Ishikawa (cell line): ENCODE measurements at regions not wholly inside any gene's neighbourhood (a gene's known extent, or its start where the extent isn't known, plus 50 kb on each side); places are given as distances from the start of the nearest gene placed in this dataset.

Experiments
- CEBPB ChIP-seq: IDR thresholded peaks from 2 replicates; pipeline ENCODE4 v1.6.1; 2012
- CREB1 ChIP-seq: IDR thresholded peaks from 2 replicates; pipeline ENCODE4 v1.6.1; 2012; ENCODE audit warnings: low read depth
- EGR1 ChIP-seq: IDR thresholded peaks from 2 replicates; pipeline ENCODE4 v1.6.1; 2012
- EP300 ChIP-seq: IDR thresholded peaks from 2 replicates; pipeline ENCODE4 v1.6.1; 2012; ENCODE audit warnings: borderline replicate concordance
- FOXM1 ChIP-seq: IDR thresholded peaks from 2 replicates; pipeline ENCODE4 v1.6.1; 2012; ENCODE audit warnings: low read depth, borderline replicate concordance
- MAX ChIP-seq: IDR thresholded peaks from 2 replicates; pipeline ENCODE4 v1.6.1; 2012
- NFIC ChIP-seq: IDR thresholded peaks from 2 replicates; pipeline ENCODE4 v1.6.1; 2012
- RAD21 ChIP-seq: IDR thresholded peaks from 2 replicates; pipeline ENCODE4 v1.6.1; 2012; ENCODE audit warnings: low read depth
- REST ChIP-seq: IDR thresholded peaks from 2 replicates; pipeline ENCODE4 v1.6.1; 2012; ENCODE audit warnings: low read depth, mild to moderate bottlenecking
- TAF1 ChIP-seq: IDR thresholded peaks from 2 replicates; pipeline ENCODE4 v1.6.1; 2012; ENCODE audit warnings: low read depth, mild to moderate bottlenecking
- TCF12 ChIP-seq: IDR thresholded peaks from 2 replicates; pipeline ENCODE4 v1.6.1; 2012; ENCODE audit warnings: low read depth
- TEAD4 ChIP-seq: IDR thresholded peaks from 2 replicates; pipeline ENCODE4 v1.6.1; 2012
- YY1 ChIP-seq: IDR thresholded peaks from 2 replicates; pipeline ENCODE4 v1.6.1; 2012; ENCODE audit warnings: low read depth
- ZBTB7A ChIP-seq: IDR thresholded peaks from 2 replicates; pipeline ENCODE4 v1.6.1; 2012; ENCODE audit warnings: low read depth
- TF ChIP-seq, protein P1 (sequence below): IDR thresholded peaks from 2 replicates; pipeline ENCODE4 v1.6.1; 2012

- TF ChIP-seq FOXM1 (no peak), TCF12 (no peak), EGR1 (no peak), CEBPB (no peak), MAX (no peak), TEAD4 (no peak), CREB1 (no peak), EP300 (no peak)
- TF ChIP-seq, protein P1, sequence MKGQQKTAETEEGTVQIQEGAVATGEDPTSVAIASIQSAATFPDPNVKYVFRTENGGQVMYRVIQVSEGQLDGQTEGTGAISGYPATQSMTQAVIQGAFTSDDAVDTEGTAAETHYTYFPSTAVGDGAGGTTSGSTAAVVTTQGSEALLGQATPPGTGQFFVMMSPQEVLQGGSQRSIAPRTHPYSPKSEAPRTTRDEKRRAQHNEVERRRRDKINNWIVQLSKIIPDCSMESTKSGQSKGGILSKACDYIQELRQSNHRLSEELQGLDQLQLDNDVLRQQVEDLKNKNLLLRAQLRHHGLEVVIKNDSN = no peak
Observed at GRCh38 chr3:13703071-13703470, 154.1 kb downstream of the FBLN2 start.

GRCh38 chr3:13702286-13702685, 153.4 kb downstream of the FBLN2 start:
- no peak for TF ChIP-seq FOXM1
- TF ChIP-seq YY1 = no peak
- no peak for TF ChIP-seq MAX
- TF ChIP-seq RAD21 = no peak
- TF ChIP-seq EGR1 = no peak
- TF ChIP-seq TEAD4 = no peak
- no peak for TF ChIP-seq CEBPB
- TF ChIP-seq TAF1 = no peak
- TF ChIP-seq TCF12 = no peak
- no peak for TF ChIP-seq ZBTB7A
- TF ChIP-seq EP300 = no peak
- no peak for TF ChIP-seq REST
- TF ChIP-seq NFIC = no peak
- TF ChIP-seq, protein P1 = no peak

DNA sequence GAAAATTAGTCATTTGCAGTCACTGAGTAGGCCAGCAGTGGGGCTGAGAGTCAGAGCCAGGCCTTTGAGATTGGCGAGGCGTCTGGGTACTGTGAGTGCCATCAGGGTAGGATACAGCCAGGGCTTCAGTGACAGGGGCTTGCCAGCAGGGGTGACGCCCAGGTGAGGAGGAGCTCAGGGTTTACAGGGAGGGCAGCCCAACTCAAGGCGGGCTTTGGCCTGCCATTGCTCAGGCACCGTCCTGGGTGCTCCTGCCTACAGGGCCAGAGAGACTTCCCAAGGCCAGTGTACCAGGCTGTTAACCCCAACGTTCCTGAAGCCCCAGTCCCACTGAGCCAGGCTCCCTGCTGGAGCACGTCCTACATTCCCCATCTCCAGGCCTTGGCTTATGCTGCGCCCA, 152.0 kb downstream of the FBLN2 start:
- no peak for TF ChIP-seq REST
- TF ChIP-seq MAX = no peak
- no peak for TF ChIP-seq CREB1
- TF ChIP-seq TCF12 = no peak
- no peak for TF ChIP-seq EGR1
- no peak for TF ChIP-seq RAD21
- TF ChIP-seq EP300 = no peak
- no peak for TF ChIP-seq YY1
- TF ChIP-seq TAF1 = no peak

GRCh38 chr3:13700362-13700761, 151.4 kb downstream of the FBLN2 start:
- TF ChIP-seq ZBTB7A = no peak
- TF ChIP-seq REST = no peak
- no peak for TF ChIP-seq EGR1
- TF ChIP-seq TCF12 = no peak

DNA sequence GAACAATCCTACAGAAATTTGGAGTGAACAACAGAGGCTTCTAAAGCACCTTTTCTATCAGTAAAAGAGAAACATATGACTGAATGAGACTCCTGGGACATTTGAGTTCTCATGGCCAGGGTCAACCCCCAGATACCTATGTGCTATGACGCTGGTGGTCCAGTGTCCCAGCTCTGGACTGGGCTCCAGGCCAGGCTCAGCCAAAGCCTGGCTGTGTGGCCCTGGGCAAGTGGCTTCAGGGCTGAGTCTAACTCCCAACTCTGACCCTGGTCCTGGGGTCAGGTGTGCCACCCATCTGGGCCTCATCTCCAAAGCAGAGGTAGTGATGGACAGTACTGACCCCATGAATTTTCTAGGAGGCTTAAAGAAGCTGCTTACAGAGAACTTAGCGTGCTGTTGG, 147.8 kb downstream of the FBLN2 start:
- TF ChIP-seq MAX (no peak), FOXM1 (no peak), EP300 (no peak), TEAD4 (no peak), TCF12 (no peak), ZBTB7A (no peak), RAD21 (no peak), NFIC (no peak), CREB1 (no peak), CEBPB (no peak), TAF1 (no peak), REST (no peak), EGR1 (no peak), YY1 (no peak)
- TF ChIP-seq, protein P1 = no peak
